Lower leg skin (tissue), 4 donors: ENCODE measurements at regions not wholly inside any gene's neighbourhood (a gene's known extent, or its start where the extent isn't known, plus 50 kb on each side); places are given as distances from the start of the nearest gene placed in this dataset.

Experiments used
- DNase-seq, 2 donors: peaks; one replicate each; pipeline ENCODE4 v3.0.0-alpha.2; 2019; ENCODE audit warnings: low spot score in 2 of 2
- H3K4me3 ChIP-seq: fragments of 200-600 bp; sonication (generic); 2 replicates; pipeline ENCODE4 v1.5.1; 2017; ENCODE audit warnings: mild to moderate bottlenecking, low read depth; ENCODE audit not compliant: poor library complexity, severe bottlenecking
- POLR2A ChIP-seq, 2 donors: fragments of 450-650 bp; IDR thresholded peaks; one replicate each; pipeline ENCODE4 v1.6.1; 2016 to 2017; ENCODE audit warnings: antibody characterized with exemption in 2 of 2, mild to moderate bottlenecking in 1 of 2, moderate library complexity in 1 of 2
- WGBS, 2 donors: methylation state at CpG; one replicate each; pipeline ENCODE4 v1.1.5; 2018; 5-methylcytosine and 5-hydroxymethylcytosine counted together
- intact Hi-C: fragments of 100-400 bp; cut with DNase I; formaldehyde crosslinking; loops from one replicate; pipeline ENCODE4 v1.15.0; 2023; ENCODE audit warnings: low total_unique reads
- TF ChIP-seq, protein P1 (sequence below), 3 donors: fragments of 450-650 bp; IDR thresholded peaks; one replicate each; pipeline ENCODE4 v1.5.1; 2016; ENCODE audit warnings: antibody characterized with exemption in 3 of 3, mild to moderate bottlenecking in 3 of 3, moderate library complexity in 2 of 3

DNA sequence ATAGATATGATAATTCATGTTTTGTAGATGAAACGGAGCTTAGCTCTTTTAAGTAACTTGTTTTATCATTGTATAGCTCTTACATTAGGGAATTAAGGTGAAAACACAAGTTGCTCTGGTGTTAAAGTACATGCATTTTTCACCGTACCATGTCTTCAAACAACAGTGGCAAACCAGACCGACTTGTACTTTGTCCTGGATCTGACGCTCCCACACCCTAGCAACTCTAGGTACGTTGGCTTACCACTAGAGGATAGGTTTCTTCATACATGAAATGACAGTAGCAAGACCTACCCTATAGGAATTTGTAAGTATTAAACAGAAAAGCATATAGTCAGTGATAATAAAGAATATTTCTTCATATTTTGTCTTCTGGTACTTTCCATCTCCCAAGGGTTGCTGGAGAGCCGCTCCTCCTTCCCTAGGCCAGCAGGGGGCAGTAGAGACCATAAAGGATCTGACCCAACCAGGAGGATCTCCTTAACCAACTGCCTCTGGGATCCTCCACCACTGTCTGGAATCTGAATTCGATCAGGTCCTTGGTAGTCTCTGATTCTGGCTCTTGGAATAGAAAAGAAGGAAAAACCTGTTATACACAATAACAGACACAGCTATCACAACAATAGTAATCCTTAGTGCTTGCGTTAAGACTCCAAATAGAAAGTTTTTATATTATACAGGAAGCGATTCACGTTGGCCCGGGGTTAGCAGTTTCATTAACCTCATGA, 136.7 kb downstream of the CAVIN4 start:
- 63 to 65% methylated on average over 11 of the region's 11 CpGs for WGBS, 2 donors
- no peak overlapping the region for H3K4me3 ChIP-seq
- DNase-seq = peak in 1 of 2 donors; percentile 19
- intact Hi-C loops = no loop called here
- no peak for TF ChIP-seq POLR2A (IDR thresholded peaks at IDR 0.05)

DNA sequence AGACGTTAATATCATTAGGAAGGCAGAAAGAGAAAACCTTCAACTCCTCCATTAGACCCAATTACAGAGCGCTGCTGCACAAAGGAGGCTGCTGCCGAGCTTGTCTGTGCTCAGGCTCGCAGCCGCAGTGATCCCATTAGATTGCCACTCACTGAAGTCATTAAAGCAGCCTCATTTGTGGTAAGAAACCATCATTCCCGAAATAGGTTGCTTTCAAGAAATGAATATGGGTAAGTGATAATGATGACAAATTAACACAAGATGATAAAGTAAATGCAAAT, 137.2 kb downstream of the CAVIN4 start:
- WGBS, 2 donors = 57 to 66% methylated on average over 6 of the region's 6 CpGs
- TF ChIP-seq POLR2A (IDR thresholded peaks at IDR 0.05) = no peak
- TF ChIP-seq, protein P1, sequence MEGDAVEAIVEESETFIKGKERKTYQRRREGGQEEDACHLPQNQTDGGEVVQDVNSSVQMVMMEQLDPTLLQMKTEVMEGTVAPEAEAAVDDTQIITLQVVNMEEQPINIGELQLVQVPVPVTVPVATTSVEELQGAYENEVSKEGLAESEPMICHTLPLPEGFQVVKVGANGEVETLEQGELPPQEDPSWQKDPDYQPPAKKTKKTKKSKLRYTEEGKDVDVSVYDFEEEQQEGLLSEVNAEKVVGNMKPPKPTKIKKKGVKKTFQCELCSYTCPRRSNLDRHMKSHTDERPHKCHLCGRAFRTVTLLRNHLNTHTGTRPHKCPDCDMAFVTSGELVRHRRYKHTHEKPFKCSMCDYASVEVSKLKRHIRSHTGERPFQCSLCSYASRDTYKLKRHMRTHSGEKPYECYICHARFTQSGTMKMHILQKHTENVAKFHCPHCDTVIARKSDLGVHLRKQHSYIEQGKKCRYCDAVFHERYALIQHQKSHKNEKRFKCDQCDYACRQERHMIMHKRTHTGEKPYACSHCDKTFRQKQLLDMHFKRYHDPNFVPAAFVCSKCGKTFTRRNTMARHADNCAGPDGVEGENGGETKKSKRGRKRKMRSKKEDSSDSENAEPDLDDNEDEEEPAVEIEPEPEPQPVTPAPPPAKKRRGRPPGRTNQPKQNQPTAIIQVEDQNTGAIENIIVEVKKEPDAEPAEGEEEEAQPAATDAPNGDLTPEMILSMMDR (IDR thresholded peaks at IDR 0.05) = no peak
- intact Hi-C loops = no loop called here
- no peak for DNase-seq
- no peak overlapping the region for H3K4me3 ChIP-seq

DNA sequence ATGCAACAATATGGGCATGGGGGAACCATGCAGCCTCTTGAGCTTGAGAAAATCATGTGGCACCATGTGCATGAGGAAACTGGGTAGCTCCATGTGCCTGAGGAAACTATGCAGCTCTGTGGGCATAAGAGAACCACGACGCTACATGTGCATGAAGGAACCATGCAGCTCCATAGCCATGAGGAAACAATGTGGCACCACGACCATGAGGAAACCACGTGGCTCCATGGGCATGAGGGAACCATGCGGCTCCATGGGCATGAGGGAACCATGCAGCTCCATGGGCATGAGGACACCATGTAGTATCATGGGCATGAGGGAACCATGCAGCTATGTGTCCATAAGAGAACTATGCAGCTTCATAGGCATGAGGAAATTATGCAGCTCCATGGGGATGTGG, 140.8 kb downstream of the CAVIN4 start:
- intact Hi-C loops = no loop called here
- TF ChIP-seq POLR2A (IDR thresholded peaks at IDR 0.05) = no peak
- TF ChIP-seq, protein P1 (IDR thresholded peaks at IDR 0.05) = no peak
- 78 to 90% methylated on average over 5 of the region's 5 CpGs for WGBS, 2 donors
- no peak overlapping the region for H3K4me3 ChIP-seq
- DNase-seq = no peak

DNA sequence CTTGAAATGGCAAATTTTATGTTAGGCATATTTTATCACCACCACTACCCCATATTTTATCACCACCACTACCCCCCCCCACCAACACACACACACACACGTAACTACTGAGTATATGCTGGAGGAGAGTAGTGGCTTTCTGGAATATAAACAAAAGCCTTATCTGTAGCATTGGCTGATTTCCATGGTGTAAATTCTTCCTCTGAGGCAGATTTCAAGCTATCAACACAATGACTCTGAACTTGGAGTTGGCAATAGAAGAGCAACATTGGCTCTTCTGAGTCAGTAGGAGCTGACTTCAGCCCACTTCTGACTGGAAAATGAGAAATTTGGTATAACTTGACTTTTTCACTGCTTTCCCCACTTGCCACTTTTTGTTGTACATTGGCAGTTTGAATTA, 143.0 kb downstream of the CAVIN4 start:
- TF ChIP-seq, protein P1 (IDR thresholded peaks at IDR 0.05) = no peak
- no peak for TF ChIP-seq POLR2A (IDR thresholded peaks at IDR 0.05)
- 29 to 47% methylated on average over 1 of the region's 1 CpG for WGBS, 2 donors
- no peak overlapping the region for H3K4me3 ChIP-seq
- no peak for DNase-seq
- intact Hi-C loops = no loop called here

DNA sequence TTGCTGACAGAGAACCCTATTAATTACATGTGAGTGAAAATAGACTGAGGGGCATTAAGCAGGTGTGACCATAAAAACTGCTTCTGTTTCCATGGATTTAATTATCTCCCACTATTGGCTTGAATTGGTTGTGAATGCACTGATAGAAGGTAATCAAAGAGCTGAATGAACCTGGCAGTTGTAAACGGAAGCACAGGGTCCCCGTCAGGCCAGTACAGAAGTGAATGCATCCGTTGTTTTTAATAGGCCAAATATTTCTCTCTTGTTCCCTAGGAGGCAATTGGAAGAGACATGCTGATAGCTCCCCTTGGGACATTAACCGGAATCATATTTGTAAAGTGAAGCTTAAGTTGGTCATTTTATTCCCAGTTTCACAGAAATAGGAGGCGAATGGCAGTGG, 147.0 kb downstream of the CAVIN4 start:
- intact Hi-C loops = no loop called here
- WGBS, 2 donors = 57 to 64% methylated on average over 5 of the region's 5 CpGs
- DNase-seq = no peak
- TF ChIP-seq, protein P1 (IDR thresholded peaks at IDR 0.05) = no peak
- no peak for TF ChIP-seq POLR2A (IDR thresholded peaks at IDR 0.05)
- no peak overlapping the region for H3K4me3 ChIP-seq

DNA sequence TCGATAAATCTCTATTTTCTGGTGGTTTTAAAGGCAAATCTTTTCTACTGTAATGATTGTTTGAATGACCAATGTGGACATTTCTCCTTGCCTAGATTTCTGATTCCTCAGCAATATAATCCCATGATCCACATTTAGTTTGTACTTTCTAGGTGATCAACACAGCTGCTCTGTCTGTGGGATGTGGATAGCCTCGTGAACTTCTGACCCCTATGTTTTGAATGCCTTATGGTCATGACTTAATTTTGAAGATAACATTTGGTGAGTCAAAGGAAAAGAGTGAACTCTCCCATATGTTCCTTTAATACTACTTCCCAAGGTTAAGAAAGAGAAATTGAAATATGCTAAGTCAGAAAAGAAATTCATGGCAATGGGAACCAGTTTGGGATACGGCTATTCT, 147.5 kb downstream of the CAVIN4 start:
- 78 to 80% methylated on average over 3 of the region's 3 CpGs for WGBS, 2 donors
- intact Hi-C loops = no loop called here
- DNase-seq = no peak
- TF ChIP-seq, protein P1 (IDR thresholded peaks at IDR 0.05) = no peak
- no peak for TF ChIP-seq POLR2A (IDR thresholded peaks at IDR 0.05)
- H3K4me3 ChIP-seq = no peak overlapping the region
